ENCODE measurements at regions not wholly inside any gene's neighbourhood (a gene's known extent, or its start where the extent isn't known, plus 50 kb on each side); places are given as distances from the start of the nearest gene placed in this dataset.
A peak's percentile ranks its signal among the peaks of the same experiment; 100 is the strongest.

- DNase-seq (ENCODE audit: low spot score): no peak
These were observed 249.4 kb upstream of the TNC start for GRCh38 chr9:115367321-115367720.

- DNase-seq (ENCODE audit: low spot score): no peak
These were observed 250.0 kb upstream of the TNC start for GRCh38 chr9:115367780-115368525.

GRCh38 chr9:115369322-115369957 is 251.5 kb upstream of the TNC start:
- no peak for DNase-seq (ENCODE audit: low spot score)

DNA sequence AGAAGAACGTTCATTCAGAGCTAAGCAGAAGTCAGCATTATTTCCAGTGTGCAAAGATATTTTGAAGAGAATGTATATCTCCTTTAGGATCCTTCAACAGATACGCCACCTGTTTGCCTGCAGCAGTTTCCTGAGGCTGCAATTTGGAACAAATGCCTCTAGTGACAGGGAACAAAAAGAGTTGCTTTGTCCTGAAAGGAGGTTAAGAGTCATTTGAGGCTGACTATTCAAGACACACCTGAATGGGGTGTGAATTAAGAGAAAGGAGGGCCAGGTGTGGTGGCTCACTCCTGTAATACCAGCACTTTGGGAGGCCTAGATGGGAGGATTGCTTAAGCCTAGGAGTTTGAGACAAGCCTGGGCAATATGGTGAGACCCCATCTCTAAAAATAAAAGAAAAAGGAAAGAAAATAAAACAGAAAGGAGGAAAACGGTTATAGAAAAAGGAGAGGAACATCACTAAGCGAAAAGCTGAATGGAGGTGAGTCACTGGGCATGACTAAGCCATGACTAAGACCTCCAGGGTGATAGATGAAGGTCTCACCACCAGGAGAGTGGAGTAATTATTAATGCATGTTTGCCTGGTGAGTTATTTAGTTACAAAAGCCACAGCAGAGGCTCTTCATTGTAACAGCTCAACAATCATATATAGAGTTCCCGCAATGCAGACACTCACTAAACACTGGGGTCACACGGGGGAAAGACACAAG is 255.2 kb upstream of the TNC start:
- DNase-seq (ENCODE audit: low spot score): peak; percentile 48

DNA sequence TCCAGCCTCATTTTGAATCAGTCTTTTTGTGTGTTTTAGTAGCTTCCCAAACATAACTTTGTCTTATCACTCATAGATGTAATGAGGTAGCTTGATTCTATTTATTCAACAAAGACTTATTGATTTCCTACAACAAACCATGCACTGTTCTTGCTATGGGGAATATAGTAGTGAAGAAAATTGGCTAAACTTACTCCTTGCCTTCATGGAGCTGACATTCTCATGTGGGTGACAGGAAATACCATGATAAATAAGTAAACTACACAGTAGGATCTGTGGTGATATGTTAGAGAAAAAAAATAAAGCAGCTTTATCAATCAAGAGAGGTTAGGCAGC is 255.7 kb upstream of the TNC start:
- no peak for DNase-seq (ENCODE audit: low spot score)

DNA sequence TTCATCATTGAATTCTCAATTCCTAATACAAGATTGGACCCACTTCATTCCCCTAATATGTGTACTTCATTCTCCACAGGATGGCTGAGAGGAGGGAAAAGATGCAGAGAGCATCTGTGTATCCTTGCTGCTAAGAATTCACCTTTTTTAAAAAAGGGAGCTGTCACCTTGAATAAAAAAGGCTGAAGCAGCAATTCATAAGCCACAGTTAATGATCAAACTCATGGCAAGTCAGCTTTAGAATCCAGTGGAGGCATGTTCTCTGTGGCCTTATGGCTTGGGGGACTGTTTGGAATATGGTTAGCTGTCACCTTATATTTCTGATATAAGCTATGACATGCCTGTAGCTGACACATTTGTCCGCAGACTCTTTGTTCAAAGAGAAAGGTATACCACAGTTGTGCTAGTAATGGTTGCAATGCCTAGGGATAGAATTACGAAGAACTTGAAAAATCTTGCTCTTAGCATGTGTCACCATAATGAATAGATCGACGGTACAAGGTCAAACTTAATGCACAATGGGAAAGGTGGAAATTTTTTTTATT is 256.8 kb upstream of the TNC start:
- no peak for DNase-seq (ENCODE audit: low spot score)

DNA sequence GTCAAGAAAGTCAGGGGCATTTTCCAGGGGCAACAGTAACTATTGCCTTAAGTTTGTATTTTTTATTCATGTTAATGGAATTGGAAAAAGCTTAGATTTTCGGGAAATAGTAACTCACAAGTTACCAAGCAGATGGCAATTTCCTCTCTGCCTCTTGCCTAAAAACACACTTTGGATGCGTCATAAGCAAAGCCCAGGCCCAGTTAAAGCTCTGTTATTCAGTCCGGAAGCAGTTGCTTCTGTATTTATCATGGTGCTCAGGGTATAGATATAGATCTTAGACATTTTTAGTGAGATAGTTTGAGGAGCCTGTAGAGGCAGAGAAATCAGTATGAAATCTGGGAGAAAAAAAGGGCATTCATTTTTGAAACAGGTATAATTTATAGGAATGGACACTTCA is 260.3 kb upstream of the TNC start:
- DNase-seq (ENCODE audit: low spot score): no peak

GRCh38 chr9:115378758-115379157 is 260.8 kb upstream of the TNC start:
- DNase-seq (ENCODE audit: low spot score): no peak

GRCh38 chr9:115379719-115380118 is 261.8 kb upstream of the TNC start:
- no peak for DNase-seq (ENCODE audit: low spot score)

DNA sequence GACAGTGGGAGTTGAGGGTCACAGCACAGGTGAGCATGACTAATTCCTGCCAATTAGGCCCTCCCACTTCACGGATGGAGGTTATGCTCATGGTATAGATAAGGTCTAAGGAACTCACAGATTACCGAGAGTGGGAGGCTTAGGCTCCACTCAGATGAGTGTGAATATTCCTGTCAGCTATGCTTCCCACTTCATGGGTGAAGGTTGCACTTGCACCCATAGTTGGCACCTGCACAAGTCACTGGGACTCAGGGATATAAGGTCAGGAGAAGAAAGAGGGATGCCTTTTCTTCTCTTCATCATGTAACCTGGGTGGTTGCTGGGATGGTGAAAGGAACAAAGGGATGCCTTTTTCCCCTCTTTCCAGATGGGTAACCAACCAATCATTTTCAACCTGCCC is 264.9 kb upstream of the TNC start:
- no peak for DNase-seq (ENCODE audit: low spot score)

DNA sequence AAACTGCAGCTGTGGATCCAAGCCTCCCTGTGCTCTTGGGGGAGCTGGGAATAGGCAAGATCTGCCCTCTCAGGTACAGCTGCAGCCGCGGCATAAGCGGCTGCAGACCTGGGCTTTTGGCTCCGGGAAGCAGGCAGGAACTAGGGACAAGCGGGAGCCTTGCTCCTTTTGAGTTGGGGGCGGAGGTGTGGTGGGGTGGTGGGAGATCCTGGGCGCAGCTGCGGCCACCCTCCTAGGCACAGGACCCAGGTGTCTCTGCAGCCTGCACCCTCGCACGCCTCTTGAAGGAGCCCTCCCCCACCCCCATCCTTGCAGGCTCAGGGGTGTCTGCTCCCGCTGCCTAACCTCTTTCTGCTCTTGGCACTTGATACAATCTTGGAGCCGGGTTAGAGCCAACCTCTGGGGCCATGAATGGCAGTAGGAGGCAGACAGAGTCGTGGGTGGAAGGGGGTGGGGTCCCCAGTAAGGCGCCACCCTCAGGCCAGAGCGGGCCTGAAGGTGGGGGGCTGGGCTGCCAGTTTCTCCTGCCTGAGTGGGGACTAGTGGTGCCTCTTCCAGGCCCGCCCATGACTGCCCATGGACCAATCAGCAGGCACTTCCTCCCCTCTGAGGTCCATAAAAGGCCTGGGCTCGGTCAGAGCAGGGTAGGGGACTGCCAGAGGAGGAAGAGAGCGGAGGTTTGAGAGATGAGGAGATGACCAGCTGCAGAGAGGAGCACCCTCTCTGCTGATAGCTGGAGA is 267.6 kb upstream of the TNC start:
- DNase-seq (ENCODE audit: low spot score): no peak

- DNase-seq (ENCODE audit: low spot score): no peak
These were observed 269.2 kb upstream of the TNC start for GRCh38 chr9:115386963-115387770.

DNA sequence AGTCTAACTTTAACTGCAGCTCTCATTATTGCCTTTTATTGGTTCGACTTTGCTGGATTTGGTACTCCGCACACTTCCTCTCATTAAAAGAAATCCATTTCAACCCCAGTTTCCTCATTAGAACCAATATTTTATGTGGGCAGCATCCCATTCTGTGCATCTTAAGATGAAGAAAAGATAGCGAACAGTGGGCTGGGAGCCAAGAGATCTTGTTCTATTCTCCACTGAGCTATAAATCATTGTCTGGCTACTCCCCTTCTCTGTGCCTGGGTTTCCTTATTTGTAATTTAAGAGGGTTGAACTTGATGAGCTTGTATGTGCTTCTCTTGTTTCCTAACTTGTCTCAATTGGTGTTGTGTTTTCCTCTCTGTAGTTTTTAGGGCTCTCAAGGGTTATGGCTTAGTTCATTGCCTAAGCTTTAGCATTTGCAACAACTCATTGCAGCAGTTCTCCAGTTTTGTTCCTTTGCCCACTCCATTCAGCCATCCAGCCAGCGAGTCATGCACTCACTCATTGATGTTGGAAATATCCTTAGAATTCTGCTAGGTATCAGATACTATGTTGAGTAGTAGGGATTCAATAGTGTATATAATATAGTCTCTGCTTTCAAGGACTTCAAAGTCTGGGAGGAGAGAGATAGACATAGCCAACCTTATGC is 273.3 kb upstream of the TNC start:
- DNase-seq (ENCODE audit: low spot score): no peak

- no peak for DNase-seq (ENCODE audit: low spot score)
These were observed 276.2 kb upstream of the TNC start for GRCh38 chr9:115393976-115394775.

DNA sequence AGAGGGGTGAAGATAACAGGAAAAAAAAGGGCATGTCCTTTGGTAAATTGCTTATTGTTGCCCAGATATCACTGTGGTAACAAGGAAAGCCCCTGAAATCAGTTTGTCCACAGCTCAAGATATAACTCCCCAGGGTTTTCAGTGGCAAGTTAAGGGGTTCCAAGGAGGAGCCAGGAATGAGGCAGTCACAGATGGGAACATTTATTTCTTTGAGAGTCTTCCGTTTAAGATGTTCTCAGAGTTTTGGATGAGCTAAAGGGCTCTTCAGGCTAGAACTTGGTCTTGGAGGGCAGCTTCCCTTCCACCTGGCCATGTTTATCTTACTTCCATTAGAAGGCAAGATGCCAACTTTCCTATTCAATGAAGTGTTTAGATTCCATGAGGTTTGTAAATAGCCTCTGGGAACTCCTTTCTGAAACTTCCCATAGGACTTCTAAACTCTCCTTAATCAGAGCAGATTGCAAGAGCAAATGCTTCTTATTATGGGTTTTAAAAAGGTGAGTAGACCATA is 277.6 kb upstream of the TNC start:
- no peak for DNase-seq (ENCODE audit: low spot score)

GRCh38 chr9:115396071-115396529 is 278.1 kb upstream of the TNC start:
- DNase-seq (ENCODE audit: low spot score): no peak

DNA sequence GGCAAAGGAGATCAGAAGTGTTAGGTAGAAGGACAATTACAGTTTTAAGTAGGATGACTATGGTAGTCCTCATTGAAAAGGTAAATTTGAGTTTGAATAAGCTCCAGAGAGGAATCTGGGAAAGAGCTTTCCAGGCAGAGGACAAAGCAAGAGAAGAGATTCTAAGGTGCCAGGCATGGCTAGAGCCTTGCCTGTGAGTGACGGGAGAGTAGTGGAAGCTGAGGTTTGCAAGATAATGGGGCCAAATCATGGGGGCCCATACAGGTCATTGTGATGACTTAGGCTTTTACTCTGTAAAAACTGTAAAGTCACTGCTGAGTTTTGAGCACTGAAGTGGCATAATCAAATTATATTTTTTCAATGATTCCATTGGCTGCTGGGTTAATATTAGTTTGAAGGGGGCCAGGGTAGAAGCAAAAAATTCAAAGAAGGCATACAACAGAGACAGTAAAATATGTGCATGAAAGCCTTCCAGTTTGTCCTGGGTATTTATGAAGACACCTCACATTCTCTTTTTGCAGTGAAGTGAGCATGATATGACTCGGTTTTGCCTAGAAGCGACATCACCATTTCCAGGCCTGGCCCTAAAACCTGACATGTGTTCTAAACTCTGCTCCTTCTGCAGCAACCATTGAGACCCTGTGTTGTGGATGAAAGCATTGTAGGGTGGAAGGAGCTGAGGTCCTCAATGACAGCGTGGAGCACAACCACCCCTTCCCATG is 279.8 kb upstream of the TNC start:
- DNase-seq (ENCODE audit: low spot score): no peak

GRCh38 chr9:115398313-115398650 is 280.3 kb upstream of the TNC start:
- no peak for DNase-seq (ENCODE audit: low spot score)

- no peak for DNase-seq (ENCODE audit: low spot score)
These were observed 281.0 kb upstream of the TNC start for GRCh38 chr9:115398996-115399395.
